B cell (primary cell): ENCODE measurements at regions not wholly inside any gene's neighbourhood (a gene's known extent, or its start where the extent isn't known, plus 50 kb on each side); places are given as distances from the start of the nearest gene placed in this dataset.
"Not testable (repeated sequence)": the region's sequence is repeated elsewhere in the genome, so short reads cannot be mapped to it uniquely, and the experiment has no call there.

Experiments used
- ATAC-seq: fragments of 200-7000 bp; cut with Tn5 transposase; one replicate; pipeline ENCODE4 v1.10.0; 2021; ENCODE audit warnings: low read depth, mild to moderate bottlenecking, moderate number of reproducible peaks, moderate library complexity
- CTCF ChIA-PET: fragments of 350-600 bp; sonication (Branson Sonifier 250); formaldehyde crosslinking; loops from one replicate; lab custom pipeline; 2021; ENCODE audit warnings: antibody characterized with exemption, inconsistent platforms; lab: Charles Lee
- POLR2A ChIA-PET: fragments of 350-600 bp; sonication (Branson Sonifier 250); formaldehyde crosslinking; loops from one replicate; lab custom pipeline; 2021; ENCODE audit warnings: antibody characterized with exemption; lab: Charles Lee
- DNase-seq: peaks from one replicate; pipeline ENCODE4 v3.0.0; 2013
- H2AFZ ChIP-seq: 2 replicates; pipeline ENCODE4 v1.6.1; 2012; ENCODE audit warnings: mild to moderate bottlenecking, low read depth, low read length; ENCODE audit not compliant: insufficient read depth, poor library complexity, severe bottlenecking
- H3K27ac ChIP-seq, 2 donors: 1 replicate in 1 of 2; 2 replicates in 1 of 2; pipeline ENCODE4 v1.5.1; 2012 to 2013; ENCODE audit warnings: low read length in 2 of 2, mild to moderate bottlenecking in 2 of 2, moderate library complexity in 1 of 2
- H3K27me3 ChIP-seq, 4 experiments: fragments of 200-600 bp in 1 of 4; sonication (generic) in 1 of 4; replicated peaks in 1 of 4; 1 replicate in 2 of 4; 2 replicates in 2 of 4; pipeline versions ENCODE4 v1.6.1 to v1.7.0; 2013 to 2016; ENCODE audit warnings: low read length in 3 of 4, mild to moderate bottlenecking in 2 of 4, mixed read lengths in 1 of 4, moderate library complexity in 1 of 4; ENCODE audit not compliant: insufficient read depth in 4 of 4, control insufficient read depth in 3 of 4; ENCODE audit errors: control extremely low read depth in 1 of 4
- H3K36me3 ChIP-seq, 2 experiments: replicated peaks in 1 of 2; 1 replicate in 1 of 2; 2 replicates in 1 of 2; pipeline versions ENCODE4 v1.6.1 to v1.7.1; 2013; ENCODE audit warnings: low read length in 1 of 2; ENCODE audit not compliant: insufficient read depth in 2 of 2, control insufficient read depth in 1 of 2; ENCODE audit errors: control extremely low read depth in 1 of 2, extremely low read depth in 1 of 2
- H3K4me1 ChIP-seq, 2 donors: fragments of 200-600 bp in 1 of 2; sonication (generic) in 1 of 2; 1 replicate in 1 of 2; 2 replicates in 1 of 2; pipeline versions ENCODE4 v1.5.1 to v1.6.1; 2013 to 2017; ENCODE audit warnings: low read length in 2 of 2; ENCODE audit not compliant: control insufficient read depth in 2 of 2, insufficient read depth in 2 of 2
- H3K4me2 ChIP-seq: replicated peaks from 2 replicates; pipeline ENCODE3; 2012; ENCODE audit warnings: mild to moderate bottlenecking, low read depth, low read length; ENCODE audit not compliant: poor library complexity, severe bottlenecking
- H3K4me3 ChIP-seq, 5 experiments: fragments of 200-600 bp in 1 of 5; sonication (generic) in 1 of 5; 1 replicate in 3 of 5; 2 replicates in 2 of 5; pipeline versions ENCODE4 v1.5.1 to v1.7.0; 2011 to 2016; ENCODE audit warnings: low read length in 4 of 5, mild to moderate bottlenecking in 4 of 5, low read depth in 2 of 5, control low read depth in 1 of 5, moderate library complexity in 1 of 5; ENCODE audit not compliant: insufficient read depth in 1 of 5; ENCODE audit errors: control extremely low read depth in 1 of 5, extremely low read depth in 1 of 5
- H3K79me2 ChIP-seq: fragments of 200-600 bp; sonication (generic); one replicate; pipeline ENCODE4 v1.6.0; 2016; ENCODE audit warnings: low read length; ENCODE audit not compliant: control insufficient read depth, insufficient read depth
- H3K9ac ChIP-seq: fragments of 200-600 bp; sonication (generic); 2 replicates; pipeline ENCODE4 v1.6.1; 2017; ENCODE audit warnings: mild to moderate bottlenecking, low read length, moderate library complexity
- H3K9me3 ChIP-seq, 3 donors: one replicate each; pipeline versions ENCODE4 v1.6.1 to v1.7.1; 2013; ENCODE audit warnings: low read length in 2 of 3; ENCODE audit not compliant: control insufficient read depth in 2 of 3, insufficient read depth in 1 of 3; ENCODE audit errors: control extremely low read depth in 1 of 3
- H4K20me1 ChIP-seq: 2 replicates; pipeline ENCODE4 v1.6.0; 2012; ENCODE audit warnings: mild to moderate bottlenecking, low read length; ENCODE audit not compliant: insufficient read depth, control insufficient read depth, poor library complexity, severe bottlenecking
- H3K27ac Mint-ChIP-seq: one replicate; pipeline ENCODE4 v1.8.0; 2021; ENCODE audit warnings: mixed read lengths
- H3K27me3 Mint-ChIP-seq: one replicate; pipeline ENCODE4 v1.8.0; 2021; ENCODE audit warnings: mixed read lengths
- H3K4me1 Mint-ChIP-seq: one replicate; pipeline ENCODE4 v1.8.0; 2021; ENCODE audit warnings: mixed read lengths
- H3K4me3 Mint-ChIP-seq: one replicate; pipeline ENCODE4 v1.8.0; 2021; ENCODE audit warnings: mixed read lengths
- H3K9me3 Mint-ChIP-seq: one replicate; pipeline ENCODE4 v1.8.0; 2022; ENCODE audit warnings: mixed read lengths; ENCODE audit not compliant: insufficient read depth
- WGBS: methylation state at CpG from one replicate; pipeline ENCODE4 v1.1.5; 2013; ENCODE audit warnings: missing lambda C conversion rate; ENCODE audit not compliant: insufficient coverage; 5-methylcytosine and 5-hydroxymethylcytosine counted together
- intact Hi-C: fragments of 100-400 bp; cut with micrococcal nuclease; formaldehyde crosslinking; loops from one replicate; pipeline ENCODE4 v1.10.0; 2022

DNA sequence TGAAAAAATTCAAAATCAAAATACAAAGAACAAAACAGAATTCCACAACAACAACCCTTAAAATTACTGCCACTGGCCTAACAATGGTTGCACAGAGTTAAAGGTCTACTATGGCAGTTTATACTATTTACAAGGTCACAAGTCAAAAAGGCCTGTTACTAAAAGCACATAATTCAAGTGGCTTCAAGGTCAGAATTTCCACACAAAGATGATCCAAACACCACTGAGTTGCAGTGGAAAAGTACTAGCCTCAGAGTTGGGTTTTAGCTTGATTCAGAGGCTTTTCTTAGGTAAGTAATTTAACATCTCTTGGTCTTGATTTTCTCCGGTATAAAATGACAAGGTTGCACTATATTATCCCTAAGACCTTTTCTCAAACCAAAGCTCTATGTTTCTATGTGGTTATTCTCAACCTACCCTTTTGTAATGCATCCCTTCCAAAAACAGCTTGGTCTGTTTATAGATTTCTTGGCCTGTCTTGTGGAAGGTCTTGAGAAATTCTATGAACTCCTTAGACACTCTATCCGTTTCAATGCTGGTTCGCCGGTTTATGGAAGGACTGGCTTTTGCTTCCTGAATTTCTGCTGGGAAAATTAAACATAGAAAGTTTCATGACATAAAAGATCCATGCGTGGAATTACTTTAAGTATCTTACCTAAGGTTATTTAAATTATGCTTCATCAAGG is 69.5 kb downstream of the MDH2 start:
- POLR2A ChIA-PET, H3K9ac ChIP-seq, H3K36me3 ChIP-seq, H4K20me1 ChIP-seq, H3K9me3 ChIP-seq, intact Hi-C loops, H3K4me2 ChIP-seq, H3K4me1 Mint-ChIP-seq, H3K9me3 Mint-ChIP-seq, H3K27ac ChIP-seq, H3K4me3 ChIP-seq, H2AFZ ChIP-seq, H3K79me2 ChIP-seq, H3K27ac Mint-ChIP-seq, CTCF ChIA-PET, H3K4me1 ChIP-seq, H3K27me3 ChIP-seq, DNase-seq, H3K4me3 Mint-ChIP-seq, ATAC-seq, H3K27me3 Mint-ChIP-seq: not testable (repeated sequence)
- no CpG with 5 or more reads among the region's 5 CpGs for WGBS

- H3K79me2 ChIP-seq, H4K20me1 ChIP-seq, intact Hi-C loops, DNase-seq, H3K4me1 ChIP-seq, H3K36me3 ChIP-seq, H3K4me2 ChIP-seq, H3K27ac ChIP-seq, CTCF ChIA-PET, POLR2A ChIA-PET, H3K9ac ChIP-seq, ATAC-seq, H2AFZ ChIP-seq, H3K4me1 Mint-ChIP-seq, H3K27ac Mint-ChIP-seq, H3K9me3 Mint-ChIP-seq, H3K27me3 ChIP-seq, H3K4me3 Mint-ChIP-seq, H3K4me3 ChIP-seq, H3K9me3 ChIP-seq, H3K27me3 Mint-ChIP-seq: not testable (repeated sequence)
- WGBS: 100% methylated on average over 4 of the region's 8 CpGs
These were observed 70.5 kb downstream of the MDH2 start for GRCh38 chr7:76118253-76119036.
